ENCODE measurements at regions not wholly inside any gene's neighbourhood (a gene's known extent, or its start where the extent isn't known, plus 50 kb on each side); places are given as distances from the start of the nearest gene placed in this dataset.
"Not testable (repeated sequence)": the region's sequence is repeated elsewhere in the genome, so short reads cannot be mapped to it uniquely, and the experiment has no call there.

- Mint-ChIP-seq H3K27me3 (ENCODE audit: low read depth) (no peaks in the 10 kb centered on the region), H3K36me3 (ENCODE audit: low read depth) (no peaks in the 10 kb centered on the region), H3K4me3 (no peak overlapping the region), H3K9me3 (ENCODE audit: insufficient read depth) (peaks cover 3% of the 10 kb centered on the region), H3K27ac (no peak overlapping the region), H3K4me1 (ENCODE audit: low read depth) (no peaks in the 10 kb centered on the region)
- DNase-seq: no peak
- ChIA-PET POLR2A (no interaction called here), CTCF (no interaction called here)
- ATAC-seq: no peak
Observed at GRCh38 chr1:65564493-65564892, 144.0 kb downstream of the LEPR start.

- Mint-ChIP-seq H3K27ac (no peak overlapping the region), H3K9me3 (ENCODE audit: insufficient read depth) (peaks cover 3% of the 10 kb centered on the region), H3K27me3 (ENCODE audit: low read depth) (no peaks in the 10 kb centered on the region), H3K4me3 (no peak overlapping the region), H3K4me1 (ENCODE audit: low read depth) (no peaks in the 10 kb centered on the region), H3K36me3 (ENCODE audit: low read depth) (no peaks in the 10 kb centered on the region)
- ChIA-PET POLR2A (no interaction called here), CTCF (no interaction called here)
- no peak for ATAC-seq
- no peak for DNase-seq
Observed at GRCh38 chr1:65568285-65568684, 147.8 kb downstream of the LEPR start.

GRCh38 chr1:65572701-65573421, 152.4 kb downstream of the LEPR start:
- ChIA-PET POLR2A (no interaction called here), CTCF (no interaction called here)
- H3K4me3 Mint-ChIP-seq: no peak overlapping the region
- ATAC-seq (no peak), DNase-seq (no peak)
- H3K4me1 Mint-ChIP-seq (ENCODE audit: low read depth): no peaks in the 10 kb centered on the region
- H3K9me3 Mint-ChIP-seq (ENCODE audit: insufficient read depth): peaks cover 3% of the 10 kb centered on the region
- no peaks in the 10 kb centered on the region for H3K27me3 Mint-ChIP-seq (ENCODE audit: low read depth)
- no peak overlapping the region for H3K27ac Mint-ChIP-seq
- no peaks in the 10 kb centered on the region for H3K36me3 Mint-ChIP-seq (ENCODE audit: low read depth)

- Mint-ChIP-seq H3K4me3 (no peak overlapping the region), H3K4me1 (ENCODE audit: low read depth) (no peaks in the 10 kb centered on the region), H3K9me3 (ENCODE audit: insufficient read depth) (no peaks in the 10 kb centered on the region), H3K36me3 (ENCODE audit: low read depth) (no peaks in the 10 kb centered on the region), H3K27ac (no peak overlapping the region), H3K27me3 (ENCODE audit: low read depth) (no peaks in the 10 kb centered on the region)
- POLR2A ChIA-PET: no interaction called here
- no peak for DNase-seq
- CTCF ChIA-PET: no interaction called here
- no peak for ATAC-seq
Observed at GRCh38 chr1:65577278-65577677, 156.8 kb downstream of the LEPR start.

- CTCF ChIA-PET; DNase-seq; H3K9me3 Mint-ChIP-seq (ENCODE audit: insufficient read depth); POLR2A ChIA-PET; H3K4me3 Mint-ChIP-seq; ATAC-seq; H3K27me3 Mint-ChIP-seq (ENCODE audit: low read depth); H3K36me3 Mint-ChIP-seq (ENCODE audit: low read depth); H3K4me1 Mint-ChIP-seq (ENCODE audit: low read depth); H3K27ac Mint-ChIP-seq: not testable (repeated sequence)
Observed at GRCh38 chr1:65577982-65578381, 157.5 kb downstream of the LEPR start.

GRCh38 chr1:65581119-65581518, 160.7 kb downstream of the LEPR start:
- H3K4me3 Mint-ChIP-seq: no peak overlapping the region
- H3K27me3 Mint-ChIP-seq (ENCODE audit: low read depth): no peaks in the 10 kb centered on the region
- no peaks in the 10 kb centered on the region for H3K9me3 Mint-ChIP-seq (ENCODE audit: insufficient read depth)
- H3K36me3 Mint-ChIP-seq (ENCODE audit: low read depth): no peaks in the 10 kb centered on the region
- no peak for ATAC-seq
- H3K4me1 Mint-ChIP-seq (ENCODE audit: low read depth): no peaks in the 10 kb centered on the region
- no peak for DNase-seq
- ChIA-PET POLR2A (no interaction called here), CTCF (interaction anchor here (1.0 kb wide), 1 partner anchor 107 kb away, joined by 3 read pairs; no protein-coding TSS in a partner anchor)
- no peak overlapping the region for H3K27ac Mint-ChIP-seq

- CTCF ChIA-PET: no interaction called here
- no peaks in the 10 kb centered on the region for H3K4me1 Mint-ChIP-seq (ENCODE audit: low read depth)
- no peaks in the 10 kb centered on the region for H3K9me3 Mint-ChIP-seq (ENCODE audit: insufficient read depth)
- no peak overlapping the region for H3K27ac Mint-ChIP-seq
- no peak for ATAC-seq
- no peaks in the 10 kb centered on the region for H3K36me3 Mint-ChIP-seq (ENCODE audit: low read depth)
- POLR2A ChIA-PET: no interaction called here
- DNase-seq: no peak
- no peak overlapping the region for H3K4me3 Mint-ChIP-seq
- H3K27me3 Mint-ChIP-seq (ENCODE audit: low read depth): no peaks in the 10 kb centered on the region
Observed at GRCh38 chr1:65584399-65584798, 163.9 kb downstream of the LEPR start.

GRCh38 chr1:65590279-65590678, 169.8 kb downstream of the LEPR start:
- no peaks in the 10 kb centered on the region for H3K4me1 Mint-ChIP-seq (ENCODE audit: low read depth)
- H3K9me3 Mint-ChIP-seq (ENCODE audit: insufficient read depth): no peaks in the 10 kb centered on the region
- no peaks in the 10 kb centered on the region for H3K36me3 Mint-ChIP-seq (ENCODE audit: low read depth)
- ChIA-PET CTCF (no interaction called here), POLR2A (no interaction called here)
- H3K27ac Mint-ChIP-seq: no peak overlapping the region
- H3K4me3 Mint-ChIP-seq: no peak overlapping the region
- H3K27me3 Mint-ChIP-seq (ENCODE audit: low read depth): no peaks in the 10 kb centered on the region
- DNase-seq (no peak), ATAC-seq (no peak)

- no peak overlapping the region for H3K27ac Mint-ChIP-seq
- no peaks in the 10 kb centered on the region for H3K9me3 Mint-ChIP-seq (ENCODE audit: insufficient read depth)
- H3K27me3 Mint-ChIP-seq (ENCODE audit: low read depth): no peaks in the 10 kb centered on the region
- DNase-seq: no peak
- H3K4me1 Mint-ChIP-seq (ENCODE audit: low read depth): no peaks in the 10 kb centered on the region
- POLR2A ChIA-PET: no interaction called here
- H3K36me3 Mint-ChIP-seq (ENCODE audit: low read depth): no peaks in the 10 kb centered on the region
- no peak overlapping the region for H3K4me3 Mint-ChIP-seq
- CTCF ChIA-PET: interaction anchor here (1.5 kb wide), 1 partner anchor 94 kb away, joined by 4 read pairs; no protein-coding TSS in a partner anchor
- no peak for ATAC-seq
Observed at GRCh38 chr1:65593516-65593915, 173.0 kb downstream of the LEPR start.

GRCh38 chr1:65595724-65596123, 175.3 kb downstream of the LEPR start:
- ATAC-seq (no peak), DNase-seq (no peak)
- Mint-ChIP-seq H3K4me3 (no peak overlapping the region), H3K27me3 (ENCODE audit: low read depth) (no peaks in the 10 kb centered on the region), H3K9me3 (ENCODE audit: insufficient read depth) (no peaks in the 10 kb centered on the region), H3K4me1 (ENCODE audit: low read depth) (no peaks in the 10 kb centered on the region), H3K27ac (no peak overlapping the region), H3K36me3 (ENCODE audit: low read depth) (no peaks in the 10 kb centered on the region)
- ChIA-PET CTCF (no interaction called here), POLR2A (no interaction called here)

GRCh38 chr1:65596768-65597167, 176.3 kb downstream of the LEPR start:
- Mint-ChIP-seq H3K4me1 (ENCODE audit: low read depth) (no peaks in the 10 kb centered on the region), H3K9me3 (ENCODE audit: insufficient read depth) (no peaks in the 10 kb centered on the region), H3K4me3 (no peak overlapping the region), H3K27ac (no peak overlapping the region), H3K27me3 (ENCODE audit: low read depth) (no peaks in the 10 kb centered on the region), H3K36me3 (ENCODE audit: low read depth) (no peaks in the 10 kb centered on the region)
- no peak for ATAC-seq
- CTCF ChIA-PET: no interaction called here
- no peak for DNase-seq
- POLR2A ChIA-PET: no interaction called here

GRCh38 chr1:65605621-65606020, 185.2 kb downstream of the LEPR start:
- ChIA-PET POLR2A (no interaction called here), CTCF (no interaction called here)
- H3K9me3 Mint-ChIP-seq (ENCODE audit: insufficient read depth): no peaks in the 10 kb centered on the region
- H3K4me1 Mint-ChIP-seq (ENCODE audit: low read depth): no peaks in the 10 kb centered on the region
- DNase-seq (no peak), ATAC-seq (no peak)
- H3K4me3 Mint-ChIP-seq: no peak overlapping the region
- no peaks in the 10 kb centered on the region for H3K36me3 Mint-ChIP-seq (ENCODE audit: low read depth)
- H3K27ac Mint-ChIP-seq: no peak overlapping the region
- no peaks in the 10 kb centered on the region for H3K27me3 Mint-ChIP-seq (ENCODE audit: low read depth)

- CTCF ChIA-PET: no interaction called here
- H3K4me1 Mint-ChIP-seq (ENCODE audit: low read depth): no peaks in the 10 kb centered on the region
Observed at GRCh38 chr1:65606426-65606825, 186.0 kb downstream of the LEPR start.

More at GRCh38 chr1:65606426-65606825, 186.0 kb downstream of the LEPR start:
- Mint-ChIP-seq H3K4me3 (no peak overlapping the region), H3K9me3 (ENCODE audit: insufficient read depth) (no peaks in the 10 kb centered on the region), H3K27ac (no peak overlapping the region), H3K27me3 (ENCODE audit: low read depth) (no peaks in the 10 kb centered on the region), H3K36me3 (ENCODE audit: low read depth) (no peaks in the 10 kb centered on the region)
- no peak for ATAC-seq
- no peak for DNase-seq
- POLR2A ChIA-PET: no interaction called here

All from activated CD8-positive, alpha-beta T cell treated with anti-CD3 and anti-CD28 coated beads, Interleukin-2, amount 10 ng/mL, durations not matched to agents 7 days and 5 days (primary cell).